Erythroblast (primary cell): ENCODE measurements at regions not wholly inside any gene's neighbourhood (a gene's known extent, or its start where the extent isn't known, plus 50 kb on each side); places are given as distances from the start of the nearest gene placed in this dataset.

Source experiments
- GATA1 ChIP-seq: IDR thresholded peaks from 2 replicates; pipeline ENCODE4 v1.6.1; 2011; ENCODE audit warnings: low read depth, mild to moderate bottlenecking, control low read depth, low read length, moderate library complexity
- POLR2A ChIP-seq: IDR thresholded peaks from 2 replicates; pipeline ENCODE4 v1.6.1; 2011; ENCODE audit warnings: mild to moderate bottlenecking, low read length

DNA sequence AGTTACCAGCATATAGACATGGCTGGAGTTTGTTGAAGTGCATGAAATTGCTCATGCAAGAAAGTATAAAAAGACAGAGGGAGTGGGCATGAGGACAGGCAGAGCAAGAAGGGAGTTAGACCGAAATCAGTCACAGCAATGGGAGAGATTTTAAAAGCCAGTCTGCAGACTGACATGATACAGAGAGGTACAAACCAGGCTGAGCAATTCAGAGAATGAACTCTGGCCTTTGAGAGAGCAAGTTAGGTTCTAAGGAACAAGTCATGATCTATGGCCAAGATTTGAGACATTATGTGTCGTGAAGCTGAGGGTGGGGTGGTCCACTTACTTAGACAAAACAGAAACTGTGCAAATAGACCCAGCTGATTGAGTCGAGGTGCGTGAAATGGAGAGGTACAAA is 93.4 kb upstream of the TSC22D1 start:
- no peak for TF ChIP-seq POLR2A
- no peak for TF ChIP-seq GATA1
